H1 (cell line): ENCODE measurements at regions not wholly inside any gene's neighbourhood (a gene's known extent, or its start where the extent isn't known, plus 50 kb on each side); places are given as distances from the start of the nearest gene placed in this dataset.

Experiments
- ASH2L ChIP-seq: fragments of 200-600, 300-600 bp; sonication (generic); IDR thresholded peaks from one replicate; pipeline ENCODE4 v1.7.1; 2017; ENCODE audit warnings: low read length
- CHD2 ChIP-seq: IDR thresholded peaks from 2 replicates; pipeline ENCODE4 v1.6.1; 2012; ENCODE audit warnings: low read length, improper control_type of control experiment
- CHD7 ChIP-seq: fragments of 300-600 bp; sonication (generic); IDR thresholded peaks from 2 replicates; pipeline ENCODE4 v1.7.1; 2012; ENCODE audit warnings: low read length, moderate library complexity, mild to moderate bottlenecking, inconsistent platforms; ENCODE audit not compliant: insufficient replicate concordance
- EP300 ChIP-seq, 2 experiments: IDR thresholded peaks; 1 replicate in 1 of 2; 2 replicates in 1 of 2; pipeline ENCODE4 v1.6.1; 2011 to 2012; ENCODE audit warnings: low read depth in 2 of 2, low read length in 2 of 2, mild to moderate bottlenecking in 2 of 2, borderline replicate concordance in 1 of 2, inconsistent platforms in 1 of 2, moderate library complexity in 1 of 2
- HDAC6 ChIP-seq: IDR thresholded peaks from one replicate; pipeline ENCODE4 v1.7.1; 2012; ENCODE audit warnings: low read depth, mild to moderate bottlenecking, inconsistent platforms, low read length, moderate library complexity
- PHF8 ChIP-seq: fragments of 200-600 bp; sonication (generic); conservative IDR thresholded peaks from 2 replicates; pipeline ENCODE4 v1.7.1; 2012; ENCODE audit warnings: low read depth, mild to moderate bottlenecking, inconsistent platforms, low read length, moderate library complexity
- RNF2 ChIP-seq: fragments of 200-900, 300-1000 bp; sonication (generic); IDR thresholded peaks from 2 replicates; pipeline ENCODE4 v1.7.1; 2016; ENCODE audit warnings: borderline replicate concordance, low read depth, mild to moderate bottlenecking, antibody characterized with exemption, low read length; ENCODE audit not compliant: poor library complexity, severe bottlenecking; ENCODE audit errors: missing control alignments
- SAP30 ChIP-seq: fragments of 300-600 bp; sonication (generic); IDR thresholded peaks from 2 replicates; pipeline ENCODE4 v1.7.1; 2012; ENCODE audit warnings: low read length, moderate library complexity, mild to moderate bottlenecking, inconsistent platforms; ENCODE audit not compliant: insufficient read depth, insufficient replicate concordance
- SP1 ChIP-seq: IDR thresholded peaks from 2 replicates; pipeline ENCODE4 v1.6.1; 2011; ENCODE audit warnings: low read depth, low read length

GRCh38 chrX:38860106-38861013 is 59.1 kb downstream of the MID1IP1 start (continued):
- TF ChIP-seq CHD7 (no peak), CHD2 (no peak), ASH2L (no peak), RNF2 (no peak), EP300 (IDR thresholded peaks at IDR 0.05; ENCODE audit: borderline replicate concordance in 1 of 2, low read depth in 2 of 2, low read length in 2 of 2) (no peak), SP1 (no peak), PHF8 (no peak), SAP30 (no peak), HDAC6 (no peak)
- TF ChIP-seq, all 59 proteins: peak for 0
